ENCODE measurements at regions not wholly inside any gene's neighbourhood (a gene's known extent, or its start where the extent isn't known, plus 50 kb on each side); places are given as distances from the start of the nearest gene placed in this dataset.
"Not testable (repeated sequence)": the region's sequence is repeated elsewhere in the genome, so short reads cannot be mapped to it uniquely, and the experiment has no call there.

DNA sequence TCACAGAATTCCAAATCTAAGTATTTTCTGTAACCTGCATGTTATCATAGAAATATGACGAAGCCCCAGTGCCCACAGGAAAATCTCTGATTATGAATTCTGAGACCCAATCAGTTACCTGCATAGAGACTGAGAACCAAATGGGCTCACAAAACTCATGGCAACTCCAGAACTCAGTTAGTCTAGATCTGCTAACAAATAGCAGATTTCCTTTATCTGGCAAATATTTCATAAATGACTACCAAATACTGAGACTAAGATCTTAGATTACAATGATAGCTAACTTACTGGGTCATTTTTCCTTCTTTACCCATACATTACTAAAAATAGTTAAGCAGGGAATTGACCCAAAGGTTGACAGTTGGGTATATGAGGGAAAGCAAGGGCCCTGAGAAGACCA lies 228.1 kb upstream of the FAT3 start:
- DNase-seq, result no peak
- H3K4me1 ChIP-seq (ENCODE audit: control insufficient read depth in 2 of 2, insufficient read depth in 2 of 2, low read length in 2 of 2), result no peaks in the 10 kb centered on the region
- H3K36me3 Mint-ChIP-seq, result no peaks in the 10 kb centered on the region
- no peaks in the 10 kb centered on the region for H3K36me3 ChIP-seq (ENCODE audit: control insufficient read depth in 2 of 3, insufficient read depth in 3 of 3, low read length in 3 of 3)
- no peak overlapping the region for H3K4me3 ChIP-seq (ENCODE audit: low read length)
- no peak overlapping the region for H3K27ac Mint-ChIP-seq
- ChIA-PET POLR2A (no interaction called here), CTCF (no interaction called here)
- no peak overlapping the region for H3K4me3 Mint-ChIP-seq
- H3K9me3 Mint-ChIP-seq, result peaks cover 0 to 9% (median 3%) of the 10 kb centered on the region in 11 donors
- no peaks in the 10 kb centered on the region for H3K27me3 Mint-ChIP-seq
- H3K27me3 ChIP-seq (ENCODE audit: control insufficient read depth in 2 of 2, insufficient read depth in 2 of 2, low read length in 2 of 2), result no peaks in the 10 kb centered on the region
- ATAC-seq, result no peak
- no peaks in the 10 kb centered on the region for H3K4me1 Mint-ChIP-seq
- intact Hi-C loops (cut with micrococcal nuclease), result no loop called here
- H3K27ac ChIP-seq (ENCODE audit: low read depth, low read length), result no peak overlapping the region
- H3K9me3 ChIP-seq (ENCODE audit: control insufficient read depth in 2 of 3, low read length in 3 of 3), result no peaks in the 10 kb centered on the region

DNA sequence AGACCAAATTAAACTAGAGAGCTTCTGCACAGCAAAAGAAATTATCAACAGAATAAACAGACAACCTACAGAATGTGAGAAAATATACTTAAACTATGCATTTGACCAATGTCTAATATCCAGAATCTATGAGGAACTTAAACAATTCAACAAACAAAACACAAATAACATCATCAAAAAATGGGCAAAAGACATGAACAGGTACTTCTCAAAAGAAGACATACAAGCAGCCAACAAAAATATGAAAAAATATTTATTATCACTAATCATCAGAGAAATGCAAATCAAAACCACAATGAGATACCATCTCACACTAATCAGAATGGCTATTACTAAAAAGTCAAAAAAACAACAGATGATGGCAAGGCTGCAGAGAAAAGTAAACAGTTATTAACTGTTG lies 236.2 kb upstream of the FAT3 start:
- H3K36me3 Mint-ChIP-seq; H3K4me3 ChIP-seq (ENCODE audit: low read length); H3K4me1 Mint-ChIP-seq; H3K27me3 ChIP-seq (ENCODE audit: control insufficient read depth in 2 of 2, insufficient read depth in 2 of 2, low read length in 2 of 2); ATAC-seq; H3K27me3 Mint-ChIP-seq; DNase-seq; H3K9me3 ChIP-seq (ENCODE audit: control insufficient read depth in 2 of 3, low read length in 3 of 3); H3K36me3 ChIP-seq (ENCODE audit: control insufficient read depth in 2 of 3, insufficient read depth in 3 of 3, low read length in 3 of 3); H3K4me3 Mint-ChIP-seq; H3K27ac Mint-ChIP-seq; H3K4me1 ChIP-seq (ENCODE audit: control insufficient read depth in 2 of 2, insufficient read depth in 2 of 2, low read length in 2 of 2); H3K27ac ChIP-seq (ENCODE audit: low read depth, low read length); CTCF ChIA-PET; intact Hi-C loops (cut with micrococcal nuclease); POLR2A ChIA-PET: not testable (repeated sequence)
- H3K9me3 Mint-ChIP-seq, result peaks cover 0 to 28% (median 8%) of the 10 kb centered on the region in 11 donors

DNA sequence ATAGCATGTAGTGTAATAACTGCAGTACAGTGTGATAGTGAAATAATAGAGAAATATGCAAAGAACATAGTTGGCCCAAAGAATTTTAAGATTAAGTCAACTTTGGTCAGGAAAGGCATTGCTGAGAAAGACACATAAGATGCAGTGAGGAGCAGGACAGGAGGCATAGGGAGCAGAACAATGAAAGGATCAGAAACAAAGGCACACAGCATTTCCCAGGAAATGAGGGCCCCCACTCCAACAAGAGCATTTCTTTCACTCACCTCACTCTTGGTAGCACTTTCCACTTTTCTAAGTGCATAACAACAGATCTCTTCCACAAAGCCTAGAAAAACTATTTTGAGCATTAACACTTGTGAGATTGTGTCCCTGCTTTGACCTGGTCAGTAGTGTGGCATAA lies 238.4 kb upstream of the FAT3 start:
- H3K4me3 Mint-ChIP-seq, result no peak overlapping the region

DNA sequence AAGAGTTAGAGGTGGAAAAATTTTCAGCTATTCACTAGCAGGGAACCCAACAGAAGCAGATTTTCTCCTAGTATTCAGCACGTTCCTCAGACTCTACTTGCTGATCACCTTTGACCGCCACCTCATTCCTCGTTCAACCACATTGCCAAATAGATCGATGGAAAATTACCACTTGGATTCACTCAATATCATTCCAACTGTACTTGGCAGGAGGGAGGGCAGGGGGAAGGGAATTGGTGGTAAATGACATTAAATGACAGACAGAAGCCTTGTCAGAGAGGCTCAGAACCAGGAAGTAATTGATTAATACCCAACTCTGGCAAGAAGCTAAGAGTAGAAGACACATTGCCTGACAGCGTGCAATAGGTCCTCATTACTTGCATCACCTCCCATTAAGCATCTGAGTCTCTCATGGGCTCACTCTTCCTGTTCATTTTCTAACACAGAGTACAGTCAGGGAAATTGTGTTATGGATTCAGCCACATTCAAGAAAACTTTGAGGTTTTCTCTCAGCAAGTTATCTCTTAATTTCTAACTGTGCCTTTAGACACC lies 240.5 kb upstream of the FAT3 start:
- no peak overlapping the region for H3K4me3 Mint-ChIP-seq
- no peaks in the 10 kb centered on the region for H3K27me3 ChIP-seq (ENCODE audit: control insufficient read depth in 2 of 2, insufficient read depth in 2 of 2, low read length in 2 of 2)
- no peaks in the 10 kb centered on the region for H3K9me3 ChIP-seq (ENCODE audit: control insufficient read depth in 2 of 3, low read length in 3 of 3)
- intact Hi-C loops (cut with micrococcal nuclease), result no loop called here
- no peak overlapping the region for H3K4me3 ChIP-seq (ENCODE audit: low read length)
- POLR2A ChIA-PET, result no interaction called here
- no peaks in the 10 kb centered on the region for H3K27me3 Mint-ChIP-seq
- H3K9me3 Mint-ChIP-seq, result peaks cover 3 to 31% (median 6%) of the 10 kb centered on the region in 11 donors
- no peaks in the 10 kb centered on the region for H3K36me3 Mint-ChIP-seq
- CTCF ChIA-PET, result no interaction called here
- ATAC-seq (no peak), DNase-seq (no peak)
- H3K4me1 ChIP-seq (ENCODE audit: control insufficient read depth in 2 of 2, insufficient read depth in 2 of 2, low read length in 2 of 2), result no peaks in the 10 kb centered on the region
- no peaks in the 10 kb centered on the region for H3K36me3 ChIP-seq (ENCODE audit: control insufficient read depth in 2 of 3, insufficient read depth in 3 of 3, low read length in 3 of 3)
- H3K4me1 Mint-ChIP-seq, result no peaks in the 10 kb centered on the region
- H3K27ac ChIP-seq (ENCODE audit: low read depth, low read length), result no peak overlapping the region
- H3K27ac Mint-ChIP-seq, result no peak overlapping the region

More for the DNA sequence above, 238.4 kb upstream of the FAT3 start:
- Histone ChIP-seq H3K36me3 (ENCODE audit: control insufficient read depth in 2 of 3, insufficient read depth in 3 of 3, low read length in 3 of 3) (no peaks in the 10 kb centered on the region), H3K4me3 (ENCODE audit: low read length) (no peak overlapping the region), H3K4me1 (ENCODE audit: control insufficient read depth in 2 of 2, insufficient read depth in 2 of 2, low read length in 2 of 2) (no peaks in the 10 kb centered on the region), H3K27me3 (ENCODE audit: control insufficient read depth in 2 of 2, insufficient read depth in 2 of 2, low read length in 2 of 2) (no peaks in the 10 kb centered on the region), H3K9me3 (ENCODE audit: control insufficient read depth in 2 of 3, low read length in 3 of 3) (no peaks in the 10 kb centered on the region), H3K27ac (ENCODE audit: low read depth, low read length) (no peak overlapping the region)
- ATAC-seq, result no peak
- Mint-ChIP-seq H3K27me3 (no peaks in the 10 kb centered on the region), H3K27ac (no peak overlapping the region), H3K4me1 (no peaks in the 10 kb centered on the region), H3K36me3 (no peaks in the 10 kb centered on the region), H3K9me3 (peaks cover 0 to 32% (median 8%) of the 10 kb centered on the region in 11 donors)
- ChIA-PET POLR2A (no interaction called here), CTCF (no interaction called here)
- intact Hi-C loops (cut with micrococcal nuclease), result no loop called here
- DNase-seq, result no peak

DNA sequence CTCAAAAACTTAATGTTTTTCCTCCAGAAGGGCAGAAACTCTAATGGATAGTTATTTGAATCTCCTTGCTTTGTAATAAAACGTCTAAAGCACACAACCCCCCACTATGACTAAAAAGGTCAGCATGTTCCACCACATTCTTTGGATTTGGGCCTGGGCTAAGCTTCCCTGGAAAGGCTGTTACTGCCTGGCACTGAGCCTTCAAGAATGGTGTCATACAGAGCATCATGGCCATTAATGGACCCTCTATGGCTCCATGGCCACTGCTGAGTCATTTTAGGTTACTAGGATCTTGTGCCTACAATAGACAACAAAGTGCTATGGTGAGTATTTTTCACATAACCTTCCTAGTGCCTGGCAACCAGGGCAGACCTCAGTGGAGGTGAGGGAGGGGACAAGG lies 242.6 kb upstream of the FAT3 start:
- no peaks in the 10 kb centered on the region for H3K27me3 ChIP-seq (ENCODE audit: control insufficient read depth in 2 of 2, insufficient read depth in 2 of 2, low read length in 2 of 2)
- H3K4me1 ChIP-seq (ENCODE audit: control insufficient read depth in 2 of 2, insufficient read depth in 2 of 2, low read length in 2 of 2), result no peaks in the 10 kb centered on the region
- peaks cover 0 to 24% (median 4%) of the 10 kb centered on the region in 11 donors for H3K9me3 Mint-ChIP-seq
- no peak overlapping the region for H3K4me3 Mint-ChIP-seq
- DNase-seq, result no peak
- no peak for ATAC-seq
- H3K36me3 ChIP-seq (ENCODE audit: control insufficient read depth in 2 of 3, insufficient read depth in 3 of 3, low read length in 3 of 3), result no peaks in the 10 kb centered on the region
- no peaks in the 10 kb centered on the region for H3K4me1 Mint-ChIP-seq
- intact Hi-C loops (cut with micrococcal nuclease), result no loop called here
- H3K27ac Mint-ChIP-seq, result no peak overlapping the region
- H3K4me3 ChIP-seq (ENCODE audit: low read length), result no peak overlapping the region
- CTCF ChIA-PET, result no interaction called here
- H3K27me3 Mint-ChIP-seq, result no peaks in the 10 kb centered on the region
- no peak overlapping the region for H3K27ac ChIP-seq (ENCODE audit: low read depth, low read length)
- H3K36me3 Mint-ChIP-seq, result no peaks in the 10 kb centered on the region
- POLR2A ChIA-PET, result no interaction called here
- H3K9me3 ChIP-seq (ENCODE audit: control insufficient read depth in 2 of 3, low read length in 3 of 3), result no peaks in the 10 kb centered on the region

DNA sequence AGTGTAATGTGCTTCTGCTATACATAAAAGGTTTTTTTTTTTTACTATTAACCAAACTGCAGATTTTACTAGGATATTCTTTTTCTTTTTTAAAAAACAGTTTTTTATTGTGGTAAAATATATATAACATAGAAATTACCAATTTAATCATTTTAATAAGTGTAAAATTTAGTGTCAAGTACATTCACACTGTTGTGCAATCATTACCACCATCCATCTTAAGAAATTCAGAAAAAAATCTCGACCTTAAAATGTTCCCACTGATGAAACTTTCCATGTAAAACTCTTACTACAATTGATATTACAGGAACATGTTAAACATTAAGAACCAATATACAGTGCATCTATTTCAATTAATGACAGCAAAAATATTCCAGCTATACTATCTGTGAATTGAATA lies 244.8 kb upstream of the FAT3 start:
- Mint-ChIP-seq H3K27me3 (no peaks in the 10 kb centered on the region), H3K27ac (no peak overlapping the region), H3K36me3 (no peaks in the 10 kb centered on the region), H3K4me3 (no peak overlapping the region), H3K4me1 (no peaks in the 10 kb centered on the region), H3K9me3 (peaks cover 0 to 9% (median 4%) of the 10 kb centered on the region in 11 donors)
- no peak for ATAC-seq
- Histone ChIP-seq H3K36me3 (ENCODE audit: control insufficient read depth in 2 of 3, insufficient read depth in 3 of 3, low read length in 3 of 3) (no peaks in the 10 kb centered on the region), H3K4me3 (ENCODE audit: low read length) (no peak overlapping the region), H3K27me3 (ENCODE audit: control insufficient read depth in 2 of 2, insufficient read depth in 2 of 2, low read length in 2 of 2) (no peaks in the 10 kb centered on the region), H3K9me3 (ENCODE audit: control insufficient read depth in 2 of 3, low read length in 3 of 3) (no peaks in the 10 kb centered on the region), H3K27ac (ENCODE audit: low read depth, low read length) (no peak overlapping the region), H3K4me1 (ENCODE audit: control insufficient read depth in 2 of 2, insufficient read depth in 2 of 2, low read length in 2 of 2) (no peaks in the 10 kb centered on the region)
- no peak for DNase-seq
- ChIA-PET CTCF (no interaction called here), POLR2A (no interaction called here)
- intact Hi-C loops (cut with micrococcal nuclease), result no loop called here

DNA sequence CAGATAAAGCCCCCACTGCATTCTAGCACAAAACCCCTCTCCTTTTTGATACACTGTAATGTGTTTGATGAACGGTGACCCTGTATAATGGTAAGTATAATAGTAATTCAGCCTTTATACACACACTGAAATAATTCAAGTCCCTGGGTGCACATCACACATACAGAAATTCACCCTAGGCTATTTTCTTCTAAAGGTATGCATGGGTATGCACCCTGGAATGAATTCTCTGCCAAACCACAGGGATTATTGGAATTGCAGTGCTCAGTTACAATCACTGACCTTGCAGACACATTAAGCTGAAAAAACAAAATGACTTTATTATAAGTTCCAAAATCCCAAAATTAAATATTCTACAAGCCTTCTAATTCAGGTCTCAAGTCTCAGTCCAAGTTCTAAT lies 245.9 kb upstream of the FAT3 start:
- no peaks in the 10 kb centered on the region for H3K27me3 ChIP-seq (ENCODE audit: control insufficient read depth in 2 of 2, insufficient read depth in 2 of 2, low read length in 2 of 2)
- DNase-seq, result no peak
- CTCF ChIA-PET, result no interaction called here
- H3K9me3 Mint-ChIP-seq, result peaks cover 0 to 9% (median 4%) of the 10 kb centered on the region in 11 donors
- intact Hi-C loops (cut with micrococcal nuclease), result no loop called here
- H3K27ac ChIP-seq (ENCODE audit: low read depth, low read length), result no peak overlapping the region
- H3K4me1 ChIP-seq (ENCODE audit: control insufficient read depth in 2 of 2, insufficient read depth in 2 of 2, low read length in 2 of 2), result no peaks in the 10 kb centered on the region
- no peaks in the 10 kb centered on the region for H3K4me1 Mint-ChIP-seq
- H3K36me3 Mint-ChIP-seq, result no peaks in the 10 kb centered on the region
- H3K36me3 ChIP-seq (ENCODE audit: control insufficient read depth in 2 of 3, insufficient read depth in 3 of 3, low read length in 3 of 3), result no peaks in the 10 kb centered on the region
- POLR2A ChIA-PET, result no interaction called here
- no peaks in the 10 kb centered on the region for H3K27me3 Mint-ChIP-seq
- no peak overlapping the region for H3K27ac Mint-ChIP-seq
- H3K4me3 ChIP-seq (ENCODE audit: low read length), result no peak overlapping the region
- H3K4me3 Mint-ChIP-seq, result no peak overlapping the region
- H3K9me3 ChIP-seq (ENCODE audit: control insufficient read depth in 2 of 3, low read length in 3 of 3), result no peaks in the 10 kb centered on the region
- ATAC-seq, result no peak

Measured in naive thymus-derived CD4-positive, alpha-beta T cell (primary cell).